Hepatocyte (in vitro differentiated cells): ENCODE measurements at regions not wholly inside any gene's neighbourhood (a gene's known extent, or its start where the extent isn't known, plus 50 kb on each side); places are given as distances from the start of the nearest gene placed in this dataset.

Experiments
- DNase-seq: peaks from one replicate; pipeline ENCODE4 v3.0.0-alpha.2; 2016; ENCODE audit warnings: low spot score
- H2AFZ ChIP-seq: fragments of 200-600 bp; sonication (generic); 2 replicates; pipeline ENCODE4 v1.6.0; 2016; ENCODE audit warnings: antibody characterized with exemption, mild to moderate bottlenecking
- H3K27ac ChIP-seq: fragments of 200-600 bp; sonication (generic); 2 replicates; pipeline ENCODE4 v1.5.1; 2016; ENCODE audit warnings: mild to moderate bottlenecking
- H3K27me3 ChIP-seq: fragments of 200-600 bp; sonication (generic); 2 replicates; pipeline ENCODE4 v1.6.1; 2016
- H3K36me3 ChIP-seq: fragments of 200-600 bp; sonication (generic); replicated peaks from 2 replicates; pipeline ENCODE4 v1.5.1; 2016; ENCODE audit warnings: low read depth; ENCODE audit not compliant: insufficient read depth
- H3K4me1 ChIP-seq: fragments of 200-600 bp; sonication (generic); 2 replicates; pipeline ENCODE4 v1.5.1; 2016; ENCODE audit warnings: mild to moderate bottlenecking, moderate library complexity; ENCODE audit not compliant: insufficient read depth
- H3K4me2 ChIP-seq: fragments of 200-600 bp; sonication (generic); 2 replicates; pipeline ENCODE4 v1.6.0; 2016
- H3K4me3 ChIP-seq: fragments of 200-600 bp; sonication (generic); 2 replicates; pipeline ENCODE4 v1.5.1; 2016; ENCODE audit warnings: mild to moderate bottlenecking
- H3K79me2 ChIP-seq: fragments of 200-600 bp; sonication (generic); 2 replicates; pipeline ENCODE4 v1.6.0; 2017; ENCODE audit warnings: mild to moderate bottlenecking
- H3K9me2 ChIP-seq: fragments of 200-600 bp; sonication (generic); replicated peaks from 2 replicates; pipeline ENCODE4 v1.6.0; 2017; ENCODE audit warnings: mild to moderate bottlenecking; ENCODE audit not compliant: insufficient read depth
- H3K9me3 ChIP-seq: fragments of 200-600 bp; sonication (generic); 2 replicates; pipeline ENCODE4 v1.5.1; 2016; ENCODE audit warnings: low read depth, mild to moderate bottlenecking
- H4K20me1 ChIP-seq: fragments of 200-600 bp; sonication (generic); 2 replicates; pipeline ENCODE4 v1.6.0; 2016; ENCODE audit warnings: mild to moderate bottlenecking; ENCODE audit not compliant: insufficient read depth, poor library complexity, severe bottlenecking
- EZH2 ChIP-seq: fragments of 200-600 bp; sonication (generic); IDR thresholded peaks from 2 replicates; pipeline ENCODE4 v1.6.1; 2016; ENCODE audit warnings: antibody characterized with exemption, mild to moderate bottlenecking, borderline replicate concordance
- EZH2phosphoT487 ChIP-seq: fragments of 200-600 bp; sonication (generic); IDR thresholded peaks from one replicate; pipeline ENCODE4 v1.6.1; 2018; ENCODE audit warnings: antibody characterized with exemption, mild to moderate bottlenecking, low read depth, moderate library complexity; ENCODE audit not compliant: unreplicated experiment, severe bottlenecking
- WGBS: methylation state at CpG from one replicate; pipeline ENCODE4 v1.1.6; 2016; ENCODE audit warnings: low lambda C conversion rate; ENCODE audit errors: missing lambda C conversion rate; 5-methylcytosine and 5-hydroxymethylcytosine counted together
- TF ChIP-seq, protein P1 (sequence below): fragments of 200-600 bp; sonication (generic); IDR thresholded peaks from 2 replicates; pipeline ENCODE4 v1.5.1; 2016; ENCODE audit warnings: antibody characterized with exemption, mild to moderate bottlenecking; ENCODE audit not compliant: poor library complexity

DNA sequence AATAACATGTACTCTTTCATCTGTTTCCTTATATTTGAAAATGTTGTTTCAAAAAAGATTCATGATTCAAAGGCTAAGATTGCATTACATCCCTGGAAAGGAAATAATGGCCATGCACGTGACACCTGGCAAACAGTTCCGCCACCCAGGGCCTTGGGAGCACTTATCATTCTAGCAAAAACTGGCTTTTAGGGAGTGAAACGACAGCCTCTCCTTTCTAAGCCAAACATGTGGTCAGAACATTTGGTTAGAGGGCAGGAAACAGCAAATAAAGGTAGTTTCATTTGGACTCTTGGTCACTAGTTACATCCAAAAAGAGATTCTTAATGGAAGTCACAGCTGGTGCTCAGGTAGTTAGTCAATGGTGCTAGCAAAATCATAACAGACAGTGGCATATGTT is 83.5 kb downstream of the FAS start:
- 72% methylated on average over 3 of the region's 3 CpGs for WGBS
- no peaks in the 10 kb centered on the region for H3K79me2 ChIP-seq
- DNase-seq = no peak
- no peak overlapping the region for H3K4me3 ChIP-seq
- no peaks in the 10 kb centered on the region for H3K9me2 ChIP-seq
- peaks cover 3% of the 10 kb centered on the region for H3K27me3 ChIP-seq
- TF ChIP-seq, protein P1, sequence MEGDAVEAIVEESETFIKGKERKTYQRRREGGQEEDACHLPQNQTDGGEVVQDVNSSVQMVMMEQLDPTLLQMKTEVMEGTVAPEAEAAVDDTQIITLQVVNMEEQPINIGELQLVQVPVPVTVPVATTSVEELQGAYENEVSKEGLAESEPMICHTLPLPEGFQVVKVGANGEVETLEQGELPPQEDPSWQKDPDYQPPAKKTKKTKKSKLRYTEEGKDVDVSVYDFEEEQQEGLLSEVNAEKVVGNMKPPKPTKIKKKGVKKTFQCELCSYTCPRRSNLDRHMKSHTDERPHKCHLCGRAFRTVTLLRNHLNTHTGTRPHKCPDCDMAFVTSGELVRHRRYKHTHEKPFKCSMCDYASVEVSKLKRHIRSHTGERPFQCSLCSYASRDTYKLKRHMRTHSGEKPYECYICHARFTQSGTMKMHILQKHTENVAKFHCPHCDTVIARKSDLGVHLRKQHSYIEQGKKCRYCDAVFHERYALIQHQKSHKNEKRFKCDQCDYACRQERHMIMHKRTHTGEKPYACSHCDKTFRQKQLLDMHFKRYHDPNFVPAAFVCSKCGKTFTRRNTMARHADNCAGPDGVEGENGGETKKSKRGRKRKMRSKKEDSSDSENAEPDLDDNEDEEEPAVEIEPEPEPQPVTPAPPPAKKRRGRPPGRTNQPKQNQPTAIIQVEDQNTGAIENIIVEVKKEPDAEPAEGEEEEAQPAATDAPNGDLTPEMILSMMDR = no peak
- no peak for TF ChIP-seq EZH2phosphoT487
- H2AFZ ChIP-seq = no peak overlapping the region
- no peaks in the 10 kb centered on the region for H3K36me3 ChIP-seq
- no peaks in the 10 kb centered on the region for H3K4me1 ChIP-seq
- no peak overlapping the region for H3K4me2 ChIP-seq
- H4K20me1 ChIP-seq = no peaks in the 10 kb centered on the region
- no peak overlapping the region for H3K27ac ChIP-seq
- no peaks in the 10 kb centered on the region for H3K9me3 ChIP-seq

DNA sequence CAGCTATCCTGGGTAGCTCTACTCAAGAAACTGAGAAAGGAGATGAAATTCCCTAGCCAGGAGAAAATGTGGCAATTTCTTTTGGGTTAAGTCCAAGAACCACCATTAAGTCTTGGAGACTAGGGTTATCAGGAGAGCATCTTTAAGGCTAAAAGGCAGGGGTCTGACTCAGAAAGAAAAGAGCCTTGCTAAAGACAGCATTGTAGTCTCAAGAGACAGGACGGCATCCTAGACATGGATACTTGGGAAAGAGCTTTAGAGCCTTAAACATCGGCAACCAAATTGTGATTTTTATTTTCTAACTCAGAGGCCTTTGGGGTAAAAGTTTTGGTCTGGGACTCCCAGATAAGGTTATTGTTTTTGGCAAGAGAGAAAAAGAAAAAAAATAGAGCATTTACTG is 83.1 kb downstream of the FAS start:
- H3K9me2 ChIP-seq = no peaks in the 10 kb centered on the region
- H3K4me1 ChIP-seq = no peaks in the 10 kb centered on the region
- no peak for DNase-seq
- no peaks in the 10 kb centered on the region for H4K20me1 ChIP-seq
- no peaks in the 10 kb centered on the region for H3K36me3 ChIP-seq
- H3K4me2 ChIP-seq = no peak overlapping the region
- no peaks in the 10 kb centered on the region for H3K79me2 ChIP-seq
- 96% methylated on average over 2 of the region's 2 CpGs for WGBS
- H2AFZ ChIP-seq = no peak overlapping the region
- no peaks in the 10 kb centered on the region for H3K9me3 ChIP-seq
- no peak overlapping the region for H3K27ac ChIP-seq
- peaks cover 3% of the 10 kb centered on the region for H3K27me3 ChIP-seq
- H3K4me3 ChIP-seq = no peak overlapping the region
- TF ChIP-seq, protein P1 = no peak
- TF ChIP-seq EZH2phosphoT487 (no peak), EZH2 (no peak)

DNA sequence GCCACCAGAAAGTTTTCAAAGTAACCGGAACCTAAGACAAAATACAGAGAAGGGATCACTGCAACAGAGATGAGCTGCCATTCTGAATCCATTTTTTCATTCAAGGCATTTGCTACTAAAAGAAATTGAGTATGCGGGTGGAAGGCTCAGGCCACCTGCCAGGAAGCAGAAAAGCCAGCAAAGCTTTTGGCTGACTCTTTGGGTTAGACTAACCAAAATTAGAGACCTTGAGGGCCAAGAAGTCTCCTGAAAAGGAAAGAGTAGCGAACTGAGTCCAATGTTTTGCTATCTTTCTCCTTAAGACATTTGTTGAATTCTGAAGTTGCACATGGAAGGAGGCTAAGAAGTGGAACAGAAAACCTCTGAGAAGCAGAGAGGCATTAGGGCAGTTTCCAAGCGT is 79.0 kb downstream of the FAS start:
- H3K27me3 ChIP-seq = peaks cover 8% of the 10 kb centered on the region
- no peaks in the 10 kb centered on the region for H3K4me1 ChIP-seq
- H3K9me3 ChIP-seq = no peaks in the 10 kb centered on the region
- H4K20me1 ChIP-seq = no peaks in the 10 kb centered on the region
- no peak overlapping the region for H3K4me2 ChIP-seq
- H3K9me2 ChIP-seq = no peaks in the 10 kb centered on the region
- TF ChIP-seq, protein P1 = no peak
- TF ChIP-seq EZH2phosphoT487 (no peak), EZH2 (no peak)
- DNase-seq = no peak
- H2AFZ ChIP-seq = no peak overlapping the region
- 93% methylated on average over 4 of the region's 4 CpGs for WGBS
- no peaks in the 10 kb centered on the region for H3K79me2 ChIP-seq
- H3K36me3 ChIP-seq = no peaks in the 10 kb centered on the region
- no peak overlapping the region for H3K4me3 ChIP-seq
- no peak overlapping the region for H3K27ac ChIP-seq
